ENCODE measurements at regions not wholly inside any gene's neighbourhood (a gene's known extent, or its start where the extent isn't known, plus 50 kb on each side); places are given as distances from the start of the nearest gene placed in this dataset.
"Not testable (repeated sequence)": the region's sequence is repeated elsewhere in the genome, so short reads cannot be mapped to it uniquely, and the experiment has no call there.

- Mint-ChIP-seq H3K9me3 (peaks cover 13% of the 10 kb centered on the region), H3K4me3 (no peak overlapping the region), H3K4me1 (ENCODE audit: low read depth) (no peaks in the 10 kb centered on the region), H3K27me3 (peaks cover 16% of the 10 kb centered on the region), H3K27ac (no peak overlapping the region), H3K36me3 (ENCODE audit: low read depth) (no peaks in the 10 kb centered on the region)
- intact Hi-C loops (cut with micrococcal nuclease), result no loop called here
- ATAC-seq (no peak), DNase-seq (no peak)
- ChIA-PET POLR2A (no interaction called here), CTCF (no interaction called here)
- TF ChIP-seq CTCF (IDR thresholded peaks at IDR 0.05), result no peak
Observed at GRCh38 chr12:124140944-124141486, 153.9 kb upstream of the RFLNA start.

- H3K36me3 Mint-ChIP-seq (ENCODE audit: low read depth); DNase-seq; H3K4me3 Mint-ChIP-seq; intact Hi-C loops (cut with micrococcal nuclease); H3K4me1 Mint-ChIP-seq (ENCODE audit: low read depth); H3K27ac Mint-ChIP-seq; CTCF ChIA-PET; ATAC-seq: not testable (repeated sequence)
- Mint-ChIP-seq H3K27me3 (peaks cover 16% of the 10 kb centered on the region), H3K9me3 (peaks cover 13% of the 10 kb centered on the region)
- POLR2A ChIA-PET, result interaction anchor here (0.6 kb wide), 1 partner anchor 1324 kb away, joined by 3 read pairs; no protein-coding TSS in a partner anchor
Observed at GRCh38 chr12:124141611-124142010, 153.3 kb upstream of the RFLNA start.

- no peaks in the 10 kb centered on the region for H3K36me3 Mint-ChIP-seq (ENCODE audit: low read depth)
- no peak for ATAC-seq
- CTCF ChIA-PET, result interaction anchor here (1.4 kb wide), 1 partner anchor 16 kb away, joined by 3 read pairs; no protein-coding TSS in a partner anchor
- no peak for DNase-seq
- peaks cover 10% of the 10 kb centered on the region for H3K9me3 Mint-ChIP-seq
- no peak for TF ChIP-seq CTCF (IDR thresholded peaks at IDR 0.05)
- no peak overlapping the region for H3K27ac Mint-ChIP-seq
- H3K4me1 Mint-ChIP-seq (ENCODE audit: low read depth), result no peaks in the 10 kb centered on the region
- intact Hi-C loops (cut with micrococcal nuclease), result no loop called here
- peaks cover 15% of the 10 kb centered on the region for H3K27me3 Mint-ChIP-seq
- POLR2A ChIA-PET, result no interaction called here
- no peak overlapping the region for H3K4me3 Mint-ChIP-seq
Observed at GRCh38 chr12:124142395-124143035, 152.4 kb upstream of the RFLNA start.

- H3K27ac Mint-ChIP-seq, result no peak overlapping the region
- intact Hi-C loops (cut with micrococcal nuclease), result no loop called here
- H3K4me3 Mint-ChIP-seq, result no peak overlapping the region
- TF ChIP-seq CTCF (IDR thresholded peaks at IDR 0.05), result no peak
- peaks cover 3% of the 10 kb centered on the region for H3K9me3 Mint-ChIP-seq
- DNase-seq, result no peak
- ChIA-PET POLR2A (no interaction called here), CTCF (interaction anchor here (1.4 kb wide), 1 partner anchor 17 kb away, joined by 3 read pairs; no protein-coding TSS in a partner anchor)
- H3K4me1 Mint-ChIP-seq (ENCODE audit: low read depth), result no peaks in the 10 kb centered on the region
- no peak for ATAC-seq
- peaks cover 15% of the 10 kb centered on the region for H3K27me3 Mint-ChIP-seq
- H3K36me3 Mint-ChIP-seq (ENCODE audit: low read depth), result no peaks in the 10 kb centered on the region
Observed at GRCh38 chr12:124143726-124144125, 151.2 kb upstream of the RFLNA start.

- POLR2A ChIA-PET, result no interaction called here
- intact Hi-C loops (cut with micrococcal nuclease), result no loop called here
- Mint-ChIP-seq H3K9me3 (peaks cover 3% of the 10 kb centered on the region), H3K4me1 (ENCODE audit: low read depth) (no peaks in the 10 kb centered on the region), H3K36me3 (ENCODE audit: low read depth) (no peaks in the 10 kb centered on the region), H3K27ac (no peak overlapping the region), H3K27me3 (peaks cover 15% of the 10 kb centered on the region), H3K4me3 (no peak overlapping the region)
- CTCF ChIA-PET, result no interaction called here
- ATAC-seq, result no peak
- no peak for DNase-seq
- no peak for TF ChIP-seq CTCF (IDR thresholded peaks at IDR 0.05)
Observed at GRCh38 chr12:124144531-124145194, 150.2 kb upstream of the RFLNA start.
